SJCRH30 (cell line): ENCODE measurements at regions not wholly inside any gene's neighbourhood (a gene's known extent, or its start where the extent isn't known, plus 50 kb on each side); places are given as distances from the start of the nearest gene placed in this dataset.
"Not testable (repeated sequence)": the region's sequence is repeated elsewhere in the genome, so short reads cannot be mapped to it uniquely, and the experiment has no call there.

Experiments used
- DNase-seq, 2 experiments: peaks; one replicate each; pipeline ENCODE4 v3.0.0-alpha.2; 2015 to 2020
- H3K27ac ChIP-seq: fragments of 250-450 bp; sonication (Bioruptor Pico); 2 replicates; pipeline ENCODE4 v1.5.1; 2020; ENCODE audit warnings: mild to moderate bottlenecking, moderate library complexity
- H3K27me3 ChIP-seq: fragments of 250-450 bp; sonication (Bioruptor Pico); 2 replicates; pipeline ENCODE4 v1.5.1; 2020; ENCODE audit warnings: mild to moderate bottlenecking, moderate library complexity
- H3K36me3 ChIP-seq: fragments of 250-450 bp; sonication (Bioruptor Pico); 2 replicates; pipeline ENCODE4 v1.5.1; 2020; ENCODE audit warnings: mild to moderate bottlenecking, moderate library complexity
- H3K4me1 ChIP-seq: fragments of 250-450 bp; sonication (Bioruptor Pico); 2 replicates; pipeline ENCODE4 v1.5.1; 2020; ENCODE audit warnings: mild to moderate bottlenecking, moderate library complexity
- H3K4me3 ChIP-seq: fragments of 250-450 bp; sonication (Bioruptor Pico); 2 replicates; pipeline ENCODE4 v1.5.1; 2020; ENCODE audit warnings: mild to moderate bottlenecking, moderate library complexity
- H3K9me3 ChIP-seq: fragments of 250-450 bp; sonication (Bioruptor Pico); replicated peaks from 2 replicates; pipeline ENCODE4 v1.5.1; 2020; ENCODE audit warnings: mild to moderate bottlenecking, moderate library complexity

GRCh38 chr18:29749704-29750103 is 1292.8 kb downstream of the DSC3 start:
- Histone ChIP-seq H3K27me3 (no peaks in the 10 kb centered on the region), H3K9me3 (no peaks in the 10 kb centered on the region)
- no peak for DNase-seq

GRCh38 chr18:29741461-29741860 is 1301.1 kb downstream of the DSC3 start:
- Histone ChIP-seq H3K9me3 (no peaks in the 10 kb centered on the region), H3K4me1 (no peaks in the 10 kb centered on the region), H3K36me3 (no peaks in the 10 kb centered on the region), H3K27me3 (no peaks in the 10 kb centered on the region), H3K27ac (no peak overlapping the region), H3K4me3 (no peak overlapping the region)
- DNase-seq = no peak

More at GRCh38 chr18:29749704-29750103, 1292.8 kb downstream of the DSC3 start:
- Histone ChIP-seq H3K4me3 (no peak overlapping the region), H3K36me3 (no peaks in the 10 kb centered on the region), H3K4me1 (no peaks in the 10 kb centered on the region), H3K27ac (no peak overlapping the region)

GRCh38 chr18:29737620-29738019 is 1304.9 kb downstream of the DSC3 start:
- H3K4me1 ChIP-seq = no peaks in the 10 kb centered on the region

GRCh38 chr18:29737190-29737589 is 1305.4 kb downstream of the DSC3 start:
- Histone ChIP-seq H3K4me1 (no peaks in the 10 kb centered on the region), H3K9me3 (no peaks in the 10 kb centered on the region), H3K4me3 (no peak overlapping the region), H3K36me3 (no peaks in the 10 kb centered on the region), H3K27me3 (no peaks in the 10 kb centered on the region), H3K27ac (no peak overlapping the region)
- no peak for DNase-seq

More at GRCh38 chr18:29737620-29738019, 1304.9 kb downstream of the DSC3 start:
- H3K36me3 ChIP-seq = no peaks in the 10 kb centered on the region
- no peaks in the 10 kb centered on the region for H3K9me3 ChIP-seq
- no peak overlapping the region for H3K27ac ChIP-seq
- H3K4me3 ChIP-seq = no peak overlapping the region
- no peak for DNase-seq
- no peaks in the 10 kb centered on the region for H3K27me3 ChIP-seq

GRCh38 chr18:29730073-29730472 is 1312.5 kb downstream of the DSC3 start:
- no peak for DNase-seq
- no peaks in the 10 kb centered on the region for H3K4me1 ChIP-seq
- no peaks in the 10 kb centered on the region for H3K9me3 ChIP-seq
- H3K36me3 ChIP-seq = no peaks in the 10 kb centered on the region
- H3K27ac ChIP-seq = no peak overlapping the region
- no peak overlapping the region for H3K4me3 ChIP-seq
- H3K27me3 ChIP-seq = no peaks in the 10 kb centered on the region

- DNase-seq = no peak
- no peak overlapping the region for H3K4me3 ChIP-seq
These were observed 1315.9 kb downstream of the DSC3 start for GRCh38 chr18:29726646-29727045.

GRCh38 chr18:29723486-29723885 is 1319.1 kb downstream of the DSC3 start:
- H3K27ac ChIP-seq, H3K4me1 ChIP-seq, H3K9me3 ChIP-seq, H3K27me3 ChIP-seq, H3K4me3 ChIP-seq, DNase-seq, H3K36me3 ChIP-seq: not testable (repeated sequence)

More at GRCh38 chr18:29726646-29727045, 1315.9 kb downstream of the DSC3 start:
- Histone ChIP-seq H3K27me3 (no peaks in the 10 kb centered on the region), H3K9me3 (no peaks in the 10 kb centered on the region), H3K4me1 (no peaks in the 10 kb centered on the region), H3K36me3 (no peaks in the 10 kb centered on the region), H3K27ac (no peak overlapping the region)

GRCh38 chr18:29715960-29716359 is 1326.6 kb downstream of the DSC3 start:
- not testable (repeated sequence) for H3K27ac ChIP-seq

GRCh38 chr18:29712785-29713184 is 1329.8 kb downstream of the DSC3 start:
- Histone ChIP-seq H3K27me3 (no peaks in the 10 kb centered on the region), H3K4me1 (no peaks in the 10 kb centered on the region), H3K4me3 (no peak overlapping the region), H3K9me3 (no peaks in the 10 kb centered on the region), H3K36me3 (no peaks in the 10 kb centered on the region), H3K27ac (no peak overlapping the region)
- DNase-seq = no peak

More at GRCh38 chr18:29715960-29716359, 1326.6 kb downstream of the DSC3 start:
- not testable (repeated sequence) for H3K9me3 ChIP-seq, DNase-seq, H3K27me3 ChIP-seq, H3K36me3 ChIP-seq, H3K4me1 ChIP-seq, H3K4me3 ChIP-seq

- no peak overlapping the region for H3K4me3 ChIP-seq
- H3K4me1 ChIP-seq = no peaks in the 10 kb centered on the region
- no peaks in the 10 kb centered on the region for H3K36me3 ChIP-seq
- no peak overlapping the region for H3K27ac ChIP-seq
- H3K9me3 ChIP-seq = no peaks in the 10 kb centered on the region
- DNase-seq = no peak
- H3K27me3 ChIP-seq = no peaks in the 10 kb centered on the region
These were observed 1330.6 kb downstream of the DSC3 start for GRCh38 chr18:29711932-29712331.

GRCh38 chr18:29693334-29693733 is 1349.2 kb downstream of the DSC3 start:
- H3K27ac ChIP-seq = no peak overlapping the region
- no peaks in the 10 kb centered on the region for H3K9me3 ChIP-seq
- H3K4me3 ChIP-seq = no peak overlapping the region
- no peaks in the 10 kb centered on the region for H3K36me3 ChIP-seq
- no peak for DNase-seq
- H3K4me1 ChIP-seq = no peaks in the 10 kb centered on the region
- no peaks in the 10 kb centered on the region for H3K27me3 ChIP-seq

- no peaks in the 10 kb centered on the region for H3K4me1 ChIP-seq
These were observed 1361.0 kb downstream of the DSC3 start for GRCh38 chr18:29681578-29681977.

GRCh38 chr18:29664278-29665036 is 1378.1 kb downstream of the DSC3 start:
- H3K27ac ChIP-seq = no peak overlapping the region
- H3K36me3 ChIP-seq = no peaks in the 10 kb centered on the region
- no peak overlapping the region for H3K4me3 ChIP-seq
- no peaks in the 10 kb centered on the region for H3K4me1 ChIP-seq
- no peaks in the 10 kb centered on the region for H3K9me3 ChIP-seq
- DNase-seq = no peak
- no peaks in the 10 kb centered on the region for H3K27me3 ChIP-seq

More at GRCh38 chr18:29681578-29681977, 1361.0 kb downstream of the DSC3 start:
- Histone ChIP-seq H3K9me3 (no peaks in the 10 kb centered on the region), H3K27me3 (no peaks in the 10 kb centered on the region), H3K4me3 (no peak overlapping the region), H3K36me3 (no peaks in the 10 kb centered on the region), H3K27ac (no peak overlapping the region)
- DNase-seq = no peak

GRCh38 chr18:29661924-29662323 is 1380.6 kb downstream of the DSC3 start:
- Histone ChIP-seq H3K27me3 (no peaks in the 10 kb centered on the region), H3K36me3 (no peaks in the 10 kb centered on the region), H3K4me3 (no peak overlapping the region), H3K4me1 (no peaks in the 10 kb centered on the region), H3K9me3 (no peaks in the 10 kb centered on the region), H3K27ac (no peak overlapping the region)
- DNase-seq = no peak

- DNase-seq = no peak
- no peaks in the 10 kb centered on the region for H3K36me3 ChIP-seq
These were observed 1381.8 kb downstream of the DSC3 start for GRCh38 chr18:29660777-29661176.

GRCh38 chr18:29653671-29654215 is 1388.8 kb downstream of the DSC3 start:
- DNase-seq = no peak
- Histone ChIP-seq H3K27ac (no peak overlapping the region), H3K36me3 (no peaks in the 10 kb centered on the region), H3K27me3 (no peaks in the 10 kb centered on the region), H3K9me3 (no peaks in the 10 kb centered on the region), H3K4me3 (no peak overlapping the region), H3K4me1 (no peaks in the 10 kb centered on the region)

More at GRCh38 chr18:29660777-29661176, 1381.8 kb downstream of the DSC3 start:
- Histone ChIP-seq H3K4me3 (no peak overlapping the region), H3K27me3 (no peaks in the 10 kb centered on the region), H3K4me1 (no peaks in the 10 kb centered on the region), H3K9me3 (no peaks in the 10 kb centered on the region), H3K27ac (no peak overlapping the region)
